Erythroblast (primary cell): ENCODE measurements at regions not wholly inside any gene's neighbourhood (a gene's known extent, or its start where the extent isn't known, plus 50 kb on each side); places are given as distances from the start of the nearest gene placed in this dataset.

Experiments used
- GATA1 ChIP-seq: IDR thresholded peaks from 2 replicates; pipeline ENCODE4 v1.6.1; 2011; ENCODE audit warnings: low read depth, mild to moderate bottlenecking, control low read depth, low read length, moderate library complexity
- POLR2A ChIP-seq: IDR thresholded peaks from 2 replicates; pipeline ENCODE4 v1.6.1; 2011; ENCODE audit warnings: mild to moderate bottlenecking, low read length

DNA sequence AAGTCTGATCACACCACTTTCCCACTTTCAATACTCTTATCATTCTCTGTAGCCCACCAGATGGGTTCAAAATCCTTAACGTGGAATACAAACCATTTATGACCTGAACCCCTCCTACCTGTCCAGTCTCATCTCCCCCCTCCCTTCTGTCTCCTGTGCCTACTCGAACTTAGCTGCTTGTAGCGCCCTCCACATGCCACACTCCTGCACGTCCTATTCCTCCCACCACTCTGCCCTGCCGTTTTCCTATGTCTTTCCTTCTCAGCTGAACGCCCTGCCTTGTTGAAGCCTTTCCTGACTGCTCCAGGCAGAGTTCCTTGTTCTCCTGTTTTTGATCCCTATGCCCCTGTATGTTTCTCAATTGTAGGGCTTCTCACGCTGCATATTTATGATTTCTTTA, 390.1 kb downstream of the HRH4 start:
- TF ChIP-seq POLR2A = no peak
- TF ChIP-seq GATA1 = no peak
